GM19324 (cell line): ENCODE measurements at regions not wholly inside any gene's neighbourhood (a gene's known extent, or its start where the extent isn't known, plus 50 kb on each side); places are given as distances from the start of the nearest gene placed in this dataset.
"Not testable (repeated sequence)": the region's sequence is repeated elsewhere in the genome, so short reads cannot be mapped to it uniquely, and the experiment has no call there.

Experiments used
- ATAC-seq: cut with Tn5 transposase; IDR thresholded peaks from one replicate; pipeline ENCODE4 v1.9.1; 2021; ENCODE audit warnings: mild to moderate bottlenecking, moderate library complexity; ENCODE audit not compliant: unreplicated experiment, low FRiP score

- no peak for ATAC-seq
Observed at GRCh38 chr1:30099587-30100523, 623.5 kb downstream of the MATN1 start.

DNA sequence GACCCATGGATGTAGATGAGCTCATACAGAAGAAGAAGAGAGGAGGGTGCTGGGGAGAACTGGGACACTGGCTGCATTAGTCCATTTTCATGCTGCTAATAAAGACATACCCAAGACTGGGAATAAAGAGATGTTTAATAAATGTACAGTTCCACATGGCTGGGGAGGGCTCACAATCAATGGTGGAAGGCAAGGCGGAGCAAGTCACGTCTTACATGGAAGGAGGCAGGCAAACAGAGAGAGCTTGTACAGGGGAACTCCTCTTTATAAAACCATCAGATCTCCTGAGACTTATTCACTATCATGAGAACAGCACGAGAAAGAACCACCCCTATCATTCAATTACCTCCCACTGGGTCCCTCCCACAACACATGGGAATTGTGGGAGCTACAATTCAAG lies 625.5 kb downstream of the MATN1 start:
- ATAC-seq, result not testable (repeated sequence)

DNA sequence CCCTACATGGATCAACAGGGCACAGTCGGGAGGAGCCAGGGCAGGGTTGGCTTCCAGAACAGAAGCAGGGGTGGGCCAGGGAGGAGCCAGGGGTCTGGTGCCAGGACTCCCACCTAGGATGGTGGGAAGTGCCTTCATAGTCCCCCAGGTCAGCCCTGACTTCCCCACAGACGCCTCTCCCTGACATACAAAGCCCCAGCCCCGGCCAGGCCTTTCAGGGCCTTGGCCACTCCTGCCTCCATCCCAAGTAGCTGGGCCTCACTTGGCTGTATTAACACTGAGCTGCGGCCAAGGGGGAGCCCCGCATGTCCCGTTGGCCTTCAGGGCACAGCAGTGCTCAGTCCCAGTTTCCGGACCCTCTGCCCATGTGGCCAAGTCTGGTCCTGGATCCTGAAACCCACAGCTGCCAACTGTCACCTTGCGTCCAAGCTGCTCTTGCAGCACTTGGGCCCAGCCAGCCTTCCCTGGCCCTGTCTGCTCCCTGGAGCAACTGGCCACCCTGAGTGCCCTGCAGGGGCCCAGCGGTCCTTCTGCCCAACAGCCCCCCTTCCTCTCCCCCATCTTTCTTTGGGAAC lies 627.8 kb downstream of the MATN1 start:
- no peak for ATAC-seq

GRCh38 chr1:30095051-30095450 lies 628.3 kb downstream of the MATN1 start:
- no peak for ATAC-seq

GRCh38 chr1:30092051-30092858 lies 631.1 kb downstream of the MATN1 start:
- no peak for ATAC-seq

DNA sequence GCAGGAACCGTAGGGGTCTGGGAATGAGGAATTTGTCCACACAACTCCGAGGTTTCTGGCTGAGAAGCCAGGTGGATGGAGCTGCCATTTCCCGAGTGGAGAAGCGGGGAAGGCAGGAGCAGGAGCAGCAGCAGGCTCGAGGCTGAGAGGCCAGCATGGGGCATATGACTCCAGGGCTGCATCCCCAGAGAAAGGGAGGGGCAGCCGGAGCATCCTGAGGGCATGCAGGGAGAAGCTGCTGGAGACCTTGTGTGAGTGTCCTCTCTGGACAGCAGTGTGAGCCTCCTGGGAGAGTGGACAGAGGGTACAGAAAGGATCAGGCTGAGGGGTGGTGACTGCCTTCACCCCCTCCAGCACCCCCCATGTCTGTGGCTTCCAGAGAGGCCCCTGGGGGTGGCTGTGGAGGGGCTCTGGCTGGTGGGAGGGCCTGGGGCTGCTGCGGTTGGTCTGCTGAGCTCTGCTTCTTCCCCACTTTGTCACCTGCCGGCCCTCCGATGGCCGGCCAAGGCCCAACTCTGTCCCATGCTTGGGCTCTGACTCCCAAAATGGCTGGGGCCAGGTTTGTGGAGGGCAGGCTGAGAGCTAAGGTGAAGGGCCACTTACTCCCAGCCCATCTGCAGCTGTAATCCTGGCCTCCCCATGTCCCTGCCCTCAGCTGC lies 633.1 kb downstream of the MATN1 start:
- ATAC-seq, result no peak

- no peak for ATAC-seq
Observed at GRCh38 chr1:30089024-30089430, 634.4 kb downstream of the MATN1 start.

DNA sequence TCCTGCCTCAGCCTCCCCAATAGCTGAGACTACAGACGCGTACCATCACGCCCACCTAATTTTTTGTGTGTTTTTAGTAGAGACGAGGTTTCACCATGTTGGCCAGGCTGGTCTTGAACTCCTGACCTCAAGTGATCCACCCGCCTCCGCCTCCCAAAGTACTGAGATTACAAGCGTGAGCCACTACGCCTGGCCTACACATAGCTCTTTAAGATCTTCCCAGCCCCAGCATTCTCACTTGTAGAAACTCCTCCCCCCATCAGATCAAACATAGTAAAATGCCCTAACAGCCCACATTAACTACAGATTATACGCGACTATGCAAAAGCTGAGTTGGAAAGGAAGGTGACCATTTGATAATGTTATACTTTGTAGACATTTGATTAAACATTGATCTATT lies 634.8 kb downstream of the MATN1 start:
- no peak for ATAC-seq

GRCh38 chr1:30087465-30087864 lies 635.9 kb downstream of the MATN1 start:
- ATAC-seq, result no peak

- ATAC-seq, result no peak
Observed at GRCh38 chr1:30085811-30086770, 637.3 kb downstream of the MATN1 start.

DNA sequence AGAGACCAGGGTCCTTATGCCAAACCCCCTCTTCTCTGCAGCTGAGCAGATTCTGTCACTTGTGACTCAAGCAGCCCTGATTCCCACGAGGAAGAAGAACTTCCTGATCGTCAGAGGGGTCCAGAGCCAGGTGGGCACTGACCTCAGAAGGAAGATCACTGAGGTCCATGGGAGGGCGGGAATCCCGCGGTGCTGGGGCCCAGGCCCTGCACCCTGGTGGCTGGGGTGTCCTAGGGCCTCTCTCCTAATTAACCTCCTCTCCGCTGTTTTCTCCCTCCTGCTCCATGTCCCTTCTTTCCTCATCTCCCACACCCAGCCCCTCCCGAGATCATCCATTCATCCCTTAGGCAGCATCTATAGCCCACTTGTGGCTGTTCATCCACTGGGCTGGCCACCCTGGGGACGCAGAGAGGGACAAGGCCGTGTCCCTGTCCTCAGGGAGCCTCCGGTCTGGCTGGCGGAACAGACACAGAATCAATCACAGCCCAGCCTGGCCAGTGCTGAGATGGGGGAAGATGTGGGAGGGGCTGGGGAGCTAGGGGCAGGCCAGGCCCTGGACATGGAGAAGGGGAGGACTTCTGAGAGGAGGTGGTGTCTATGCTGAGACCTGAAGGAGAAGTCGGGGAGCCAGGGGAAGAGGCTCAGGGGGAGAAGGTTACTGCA lies 638.3 kb downstream of the MATN1 start:
- ATAC-seq, result no peak

- no peak for ATAC-seq
Observed at GRCh38 chr1:30083800-30084464, 639.5 kb downstream of the MATN1 start.

DNA sequence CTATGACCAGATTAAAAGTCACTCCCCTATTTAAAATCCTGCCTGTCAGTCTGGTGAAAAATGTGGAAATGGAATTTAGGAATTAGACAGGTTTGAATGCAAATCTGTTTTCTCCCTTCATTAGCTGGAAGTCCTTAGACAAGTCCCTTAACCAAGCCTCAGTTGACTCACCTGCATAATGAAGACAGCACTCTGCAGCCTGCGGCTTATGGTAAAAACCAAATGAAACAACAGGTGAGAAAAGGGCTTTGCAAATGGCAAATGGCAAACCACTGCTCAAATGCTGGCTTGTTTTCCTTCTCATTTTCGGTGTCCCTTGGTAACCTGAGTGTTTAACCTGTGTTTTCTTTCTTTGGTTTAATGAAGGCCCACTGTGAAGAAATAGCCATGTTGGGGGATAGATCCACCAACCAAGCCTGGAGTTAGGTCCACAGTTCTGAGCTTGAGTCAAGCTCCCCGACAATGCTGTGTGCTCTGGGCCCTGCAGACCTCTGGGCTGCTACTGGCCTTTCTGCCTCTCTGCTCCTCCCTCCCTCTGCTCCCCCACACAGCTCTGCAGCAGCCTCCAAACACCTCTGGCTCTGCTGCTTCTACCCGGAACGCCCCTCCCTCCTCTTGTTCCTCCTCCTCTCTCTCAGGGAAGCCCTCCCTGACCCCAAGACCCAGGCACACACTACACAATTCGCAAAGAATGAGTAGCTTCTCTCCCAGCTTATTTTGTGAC lies 641.8 kb downstream of the MATN1 start:
- ATAC-seq, result no peak

- not testable (repeated sequence) for ATAC-seq
Observed at GRCh38 chr1:30075916-30076315, 647.5 kb downstream of the MATN1 start.

- ATAC-seq, result no peak
Observed at GRCh38 chr1:30068787-30069472, 654.5 kb downstream of the MATN1 start.

DNA sequence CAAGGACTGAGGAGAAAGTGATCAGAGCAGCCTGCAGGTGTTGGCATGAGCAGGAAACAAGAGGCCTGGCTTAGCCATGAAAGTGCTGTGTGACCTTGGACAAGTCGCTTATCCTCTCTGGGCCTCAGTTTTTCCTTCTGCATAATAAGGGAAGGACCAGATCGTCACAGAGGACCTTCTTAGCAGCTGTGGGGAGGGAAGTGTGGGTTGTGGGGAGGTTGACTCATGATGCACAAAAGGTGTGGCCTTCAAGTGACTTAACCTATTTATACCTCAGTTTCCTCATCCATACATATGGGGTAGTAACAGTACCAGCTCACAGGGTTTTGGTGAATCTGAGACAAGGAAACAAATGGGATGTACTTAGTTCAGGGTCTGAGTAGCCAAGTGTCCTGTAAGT lies 658.8 kb downstream of the MATN1 start:
- no peak for ATAC-seq

DNA sequence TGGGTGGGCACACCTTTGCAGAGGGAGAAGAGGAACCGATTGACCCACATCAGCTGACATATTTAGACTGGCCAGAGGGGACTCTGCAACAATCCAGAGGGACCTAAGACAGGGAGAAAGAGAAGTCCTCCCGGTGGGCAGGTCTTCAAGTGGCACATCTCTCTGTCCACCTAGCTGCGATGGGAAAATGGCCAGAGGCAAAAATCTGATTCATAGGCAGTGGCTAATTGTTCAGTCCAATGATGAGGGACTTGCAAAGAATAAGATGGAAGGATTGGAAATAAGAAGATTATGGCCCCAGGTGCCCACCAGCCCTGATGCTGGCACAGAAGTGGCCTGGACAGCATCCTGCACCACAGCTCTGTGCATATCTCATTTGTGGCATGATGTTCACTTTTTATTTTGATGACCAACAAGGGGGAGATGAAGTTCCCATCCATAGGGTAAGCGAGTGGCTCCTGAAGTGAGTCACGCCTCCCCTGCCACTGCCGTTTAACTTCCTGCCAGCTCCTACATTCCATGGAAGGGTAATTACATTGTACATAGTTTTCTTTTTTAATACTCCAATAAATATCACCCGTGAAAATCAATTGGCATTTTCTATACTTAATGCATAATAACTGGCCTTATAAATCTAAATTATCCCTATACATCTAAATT lies 659.6 kb downstream of the MATN1 start:
- no peak for ATAC-seq
